ENCODE measurements at regions not wholly inside any gene's neighbourhood (a gene's known extent, or its start where the extent isn't known, plus 50 kb on each side); places are given as distances from the start of the nearest gene placed in this dataset.
"Not testable (repeated sequence)": the region's sequence is repeated elsewhere in the genome, so short reads cannot be mapped to it uniquely, and the experiment has no call there.

DNA sequence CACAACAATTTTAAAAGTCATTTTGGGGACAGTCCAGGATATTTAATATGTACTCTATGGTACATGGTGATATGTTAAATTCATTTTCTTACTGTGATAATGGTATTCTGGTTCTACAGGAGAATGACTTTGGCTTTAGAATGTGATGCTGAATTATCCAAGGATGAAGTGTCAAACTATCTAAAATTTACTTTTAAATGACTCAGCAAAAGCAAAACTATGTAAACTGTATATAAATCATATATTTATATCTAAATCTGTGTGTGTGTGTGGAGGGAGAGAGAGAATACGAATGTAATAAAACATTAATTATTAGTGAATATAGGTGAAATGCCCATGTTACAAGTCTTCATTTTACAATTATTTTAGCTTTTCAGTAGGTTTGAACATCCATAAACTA is 733.8 kb upstream of the CA10 start:
- no peak for DNase-seq (ENCODE audit: low spot score)

DNA sequence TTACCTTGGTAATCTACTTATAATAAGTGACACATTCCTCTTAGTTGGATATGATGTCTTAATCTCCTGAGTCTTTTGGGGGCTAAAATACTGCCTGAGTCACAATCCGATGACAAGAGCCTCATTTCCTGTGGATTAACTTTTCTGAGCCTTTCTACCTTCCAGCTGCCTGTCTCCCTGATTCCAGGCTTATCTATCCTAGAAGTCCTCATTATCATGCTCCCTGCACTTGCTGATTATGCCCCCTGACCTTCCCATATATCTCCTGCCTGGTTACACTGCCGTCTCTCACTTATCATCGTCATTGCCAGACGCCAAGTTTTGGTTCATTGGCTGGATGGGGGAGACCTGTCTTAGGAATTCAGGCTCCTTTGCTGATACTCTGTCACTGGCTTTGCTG is 727.4 kb upstream of the CA10 start:
- DNase-seq (ENCODE audit: low spot score), result no peak

DNA sequence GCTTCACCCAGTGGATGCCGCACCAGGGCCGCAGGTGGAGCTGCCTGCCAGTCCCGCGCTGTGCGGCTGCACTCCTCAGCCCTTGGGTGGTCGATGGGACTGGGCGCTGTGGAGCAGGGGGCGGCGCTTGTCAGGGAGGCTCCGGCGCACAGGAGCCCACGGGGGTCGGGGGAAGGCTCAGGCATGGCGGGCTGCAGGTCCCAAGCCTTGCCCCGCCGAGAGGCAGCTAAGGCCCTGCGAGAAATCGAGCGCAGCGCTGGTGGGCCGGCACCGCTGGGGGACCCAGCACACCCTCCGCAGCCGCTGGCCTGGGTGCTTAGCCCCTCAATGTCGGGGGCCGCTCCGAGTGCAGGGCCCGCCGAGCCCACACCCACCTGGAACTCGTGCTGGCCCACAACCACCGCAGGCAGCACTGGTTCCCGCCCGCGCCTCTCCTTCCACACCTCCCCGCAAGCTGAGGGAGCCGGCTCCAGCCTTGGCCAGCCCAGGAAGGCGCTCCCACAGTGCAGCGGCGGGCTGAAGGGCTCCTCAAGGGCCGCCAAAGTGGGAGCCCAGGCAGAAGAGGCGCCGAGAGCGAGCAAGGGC is 725.5 kb upstream of the CA10 start:
- DNase-seq (ENCODE audit: low spot score), result not testable (repeated sequence)

DNA sequence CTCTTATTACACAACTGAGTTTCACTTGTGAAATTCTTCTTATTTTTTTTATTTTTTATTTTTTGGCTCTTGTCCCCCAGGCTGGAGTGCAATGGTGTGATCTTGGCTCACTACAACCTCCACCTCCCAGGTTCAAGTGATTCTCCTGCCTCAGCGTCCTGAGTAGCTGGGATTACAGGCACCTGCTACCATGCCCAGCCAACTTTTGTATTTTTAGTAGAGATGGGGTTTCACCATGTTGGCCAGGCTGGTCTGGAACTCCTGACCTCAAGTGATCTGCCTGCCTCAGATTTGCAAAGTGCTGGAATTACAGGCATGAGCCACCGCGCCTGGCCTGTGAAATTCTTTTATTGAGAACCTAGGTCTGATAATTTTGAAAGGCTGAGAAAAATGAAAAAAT is 688.3 kb upstream of the CA10 start:
- not testable (repeated sequence) for DNase-seq (ENCODE audit: low spot score)

DNA sequence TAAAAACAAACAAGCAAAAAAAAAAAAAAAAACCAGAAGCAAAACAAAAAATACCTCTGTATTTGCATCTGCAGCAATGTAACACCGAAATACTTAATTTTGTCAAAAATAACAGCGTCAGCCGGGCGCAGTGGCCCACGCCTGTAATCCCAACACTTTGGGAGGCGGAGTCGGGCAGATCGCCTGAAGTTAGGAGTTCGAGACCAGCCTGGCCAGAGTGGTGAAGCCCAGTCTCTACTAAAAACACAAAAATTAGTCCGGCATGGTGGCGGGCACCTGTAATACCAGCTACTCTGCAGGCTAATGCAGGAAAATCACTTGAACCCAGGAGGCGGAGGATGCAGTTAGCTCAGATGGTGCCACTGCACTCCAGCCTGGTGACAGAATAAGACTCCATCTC is 683.5 kb upstream of the CA10 start:
- DNase-seq (ENCODE audit: low spot score), result no peak

DNA sequence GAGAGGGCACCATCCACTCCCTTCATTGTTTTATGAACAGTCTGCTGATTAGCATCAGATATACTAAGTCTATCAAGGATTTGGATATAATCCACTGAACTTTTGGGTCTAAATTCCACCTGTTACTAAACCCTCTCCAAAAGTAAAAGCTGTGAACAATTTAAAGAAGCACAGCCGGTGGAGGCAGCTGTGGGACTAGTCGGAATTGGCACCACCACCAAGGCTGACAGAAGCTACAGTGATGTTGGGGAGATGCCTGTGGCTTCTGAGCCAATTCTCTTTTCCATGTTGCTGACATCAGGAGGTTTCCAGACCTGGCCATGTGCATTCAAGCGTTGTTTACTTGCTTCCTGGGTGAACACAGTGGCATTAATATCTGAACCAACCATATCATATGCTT is 679.0 kb upstream of the CA10 start:
- DNase-seq (ENCODE audit: low spot score), result no peak

DNA sequence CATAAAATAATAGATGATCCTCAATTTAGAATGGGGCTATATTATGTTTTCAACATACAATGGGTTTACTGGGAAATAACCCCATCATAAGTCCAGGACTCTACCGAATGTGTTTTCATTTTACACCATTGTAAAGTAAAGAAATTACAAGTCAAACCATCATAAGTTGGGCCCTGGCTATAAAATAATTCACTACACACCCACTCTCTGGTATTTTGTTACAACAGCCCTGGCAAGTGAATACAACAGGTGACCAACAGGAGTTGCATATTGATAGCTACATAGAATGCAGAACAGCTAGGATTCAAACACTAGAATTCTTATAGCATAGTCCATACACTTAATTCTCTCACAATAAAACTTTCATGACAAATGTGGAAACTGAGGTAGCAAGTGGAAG is 673.0 kb upstream of the CA10 start:
- DNase-seq (ENCODE audit: low spot score), result no peak

DNA sequence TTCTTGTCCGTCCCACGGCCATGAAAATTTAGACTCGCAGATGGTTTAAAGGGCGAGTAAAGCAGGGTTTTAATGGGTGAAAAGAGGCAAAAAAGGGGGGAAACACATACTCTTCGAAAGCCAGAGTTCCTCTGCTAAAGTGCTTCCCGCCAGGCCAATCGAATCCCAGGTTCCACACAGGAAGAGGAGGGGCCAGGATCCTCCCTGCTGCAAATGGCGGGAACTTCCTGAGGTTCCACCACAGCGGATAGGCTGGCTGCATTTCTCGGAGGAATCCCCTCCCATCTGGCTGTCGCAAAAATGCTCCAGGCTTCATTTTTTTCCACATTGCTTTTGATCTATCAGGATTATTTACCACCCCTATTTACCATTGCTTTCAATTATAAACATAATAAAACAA is 670.1 kb upstream of the CA10 start:
- peak; percentile 31 for DNase-seq (ENCODE audit: low spot score)

DNA sequence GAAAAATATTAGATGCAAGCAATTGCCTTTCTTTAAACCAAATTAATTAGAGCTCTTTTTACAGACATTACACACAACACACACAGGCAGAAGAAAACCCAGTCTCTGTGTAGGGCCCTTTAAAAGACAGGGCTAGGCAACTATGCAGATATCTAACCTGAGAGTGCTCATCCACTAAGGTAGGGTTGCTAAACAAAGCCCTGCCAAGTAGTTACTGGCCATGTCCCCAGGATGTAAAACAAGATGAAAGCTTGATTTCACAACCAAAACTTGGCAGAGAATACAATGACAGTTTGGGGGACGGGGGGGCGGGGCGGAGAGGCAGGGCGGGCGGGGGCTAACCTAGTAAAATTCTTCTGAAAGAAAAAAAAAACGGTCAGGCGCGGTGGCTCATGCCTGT is 669.0 kb upstream of the CA10 start:
- no peak for DNase-seq (ENCODE audit: low spot score)

DNA sequence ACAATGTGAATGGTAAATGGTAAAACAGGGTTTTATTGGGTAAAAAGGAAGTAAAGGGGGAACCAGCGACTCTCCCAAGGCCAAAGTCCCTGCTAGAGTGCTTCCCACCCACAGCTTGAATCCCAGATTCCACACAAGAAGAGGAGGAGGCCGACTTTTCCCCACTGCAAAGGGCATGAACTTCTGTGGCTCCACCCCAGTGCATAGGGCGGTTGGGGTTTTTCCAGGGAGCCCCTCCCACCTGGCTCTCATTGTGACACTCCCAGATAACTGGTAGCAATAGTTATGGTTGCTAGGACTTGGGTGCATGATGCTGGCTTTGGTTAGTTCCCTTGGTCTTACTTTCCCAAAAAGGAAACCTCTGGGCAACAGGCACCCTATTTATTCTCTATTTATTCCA is 666.0 kb upstream of the CA10 start:
- DNase-seq (ENCODE audit: low spot score), result no peak

DNA sequence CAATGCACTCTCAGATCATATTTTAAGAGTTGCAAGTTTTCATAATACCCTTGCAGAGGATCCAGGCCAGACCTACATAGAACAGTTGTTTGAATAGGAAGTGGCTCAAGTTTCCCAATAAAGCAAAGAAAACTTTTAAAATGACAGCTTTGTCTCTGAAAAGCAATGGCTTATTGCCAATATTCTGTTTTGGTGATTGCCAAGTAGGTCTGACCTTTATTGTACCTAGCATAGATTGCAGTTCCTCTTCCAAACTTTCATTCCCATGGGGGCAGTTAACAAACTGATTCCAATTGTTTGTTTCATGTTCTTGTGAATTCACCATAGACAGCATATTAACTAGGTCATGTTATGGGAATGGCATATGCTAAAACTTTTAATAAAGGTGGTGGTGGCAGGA is 664.6 kb upstream of the CA10 start:
- peak; percentile 26 for DNase-seq (ENCODE audit: low spot score)

DNA sequence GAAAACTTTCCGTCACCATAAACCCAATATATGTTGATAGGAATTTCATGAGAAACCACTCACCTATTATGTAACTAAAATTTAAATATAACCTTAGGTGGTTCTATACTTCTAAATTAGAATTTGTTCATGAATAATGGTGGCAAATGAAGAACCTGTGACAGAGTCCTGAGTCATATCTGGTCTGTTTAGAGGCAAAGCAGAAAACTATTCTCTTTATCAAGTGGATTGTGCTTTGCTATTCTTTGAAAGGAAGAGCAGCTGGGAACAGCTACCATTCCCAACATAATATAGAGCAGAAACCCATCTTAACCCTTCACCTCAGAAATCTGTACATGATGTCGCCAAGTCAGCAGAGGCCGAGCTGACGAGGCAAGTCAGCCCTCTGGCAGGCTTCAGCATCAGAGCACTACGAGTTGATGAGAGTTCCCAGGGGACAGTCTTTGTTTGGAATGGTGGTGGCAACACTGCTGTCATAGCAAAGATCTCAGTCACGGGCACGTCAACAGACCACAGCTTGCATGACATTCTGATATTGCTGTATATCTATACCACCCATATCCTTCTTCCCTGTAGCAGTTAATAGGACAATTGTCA is 631.9 kb upstream of the CA10 start:
- no peak for DNase-seq (ENCODE audit: low spot score)

DNA sequence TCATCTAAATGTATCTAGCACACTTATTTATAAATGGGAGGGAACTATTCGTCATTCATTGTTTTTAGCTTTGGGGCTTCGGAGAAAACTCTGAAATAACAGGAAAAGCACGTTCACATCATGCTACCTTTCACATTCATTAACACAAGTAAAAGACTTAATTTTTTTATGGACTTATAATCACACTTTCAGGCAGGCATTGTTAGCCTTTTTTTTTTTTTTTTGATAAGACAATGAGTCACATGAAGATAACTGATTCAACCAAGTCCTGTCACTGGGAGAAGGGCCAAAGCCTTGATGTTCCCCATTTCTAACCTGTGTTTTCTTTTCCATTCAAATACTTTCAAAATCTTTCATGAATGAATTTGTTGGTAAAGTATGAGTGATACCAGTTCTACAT is 631.3 kb upstream of the CA10 start:
- DNase-seq (ENCODE audit: low spot score), result no peak

DNA sequence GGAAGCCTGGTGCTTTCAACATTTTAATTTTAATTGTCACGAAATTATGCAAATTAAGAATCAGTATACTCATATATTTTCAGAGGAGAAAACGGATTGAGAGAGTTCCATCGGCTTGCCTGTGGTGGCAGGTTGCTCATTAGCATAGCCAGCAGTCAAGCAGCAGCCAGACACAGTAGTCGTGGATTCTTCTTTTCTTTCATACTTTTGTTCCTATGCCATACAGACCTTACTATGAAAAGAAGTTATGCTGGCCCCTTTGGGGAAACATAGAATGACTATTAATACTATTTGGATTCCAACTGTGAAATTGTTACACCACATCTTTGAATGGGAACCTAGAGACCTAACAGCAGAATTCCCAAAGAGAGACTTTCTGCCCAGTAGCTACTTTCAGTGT is 617.7 kb upstream of the CA10 start:
- DNase-seq (ENCODE audit: low spot score), result no peak

DNA sequence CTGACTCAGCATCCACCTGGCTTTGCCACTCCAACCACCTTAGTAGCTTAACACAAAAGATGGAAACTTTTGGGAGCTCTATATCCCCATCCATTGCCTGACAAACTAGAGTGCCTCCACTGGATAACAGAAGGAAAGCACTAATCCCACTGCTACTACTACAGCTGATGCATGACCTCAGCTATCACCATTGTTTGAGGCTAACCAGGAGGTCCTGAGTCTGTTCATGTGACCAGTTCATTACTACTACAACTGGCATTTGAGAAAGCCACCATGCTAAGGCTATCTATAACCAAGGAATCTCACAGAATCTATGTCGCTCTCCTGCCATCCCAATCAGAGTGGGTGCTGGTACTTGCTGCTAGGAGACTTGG is 604.3 kb upstream of the CA10 start:
- DNase-seq (ENCODE audit: low spot score), result no peak

DNA sequence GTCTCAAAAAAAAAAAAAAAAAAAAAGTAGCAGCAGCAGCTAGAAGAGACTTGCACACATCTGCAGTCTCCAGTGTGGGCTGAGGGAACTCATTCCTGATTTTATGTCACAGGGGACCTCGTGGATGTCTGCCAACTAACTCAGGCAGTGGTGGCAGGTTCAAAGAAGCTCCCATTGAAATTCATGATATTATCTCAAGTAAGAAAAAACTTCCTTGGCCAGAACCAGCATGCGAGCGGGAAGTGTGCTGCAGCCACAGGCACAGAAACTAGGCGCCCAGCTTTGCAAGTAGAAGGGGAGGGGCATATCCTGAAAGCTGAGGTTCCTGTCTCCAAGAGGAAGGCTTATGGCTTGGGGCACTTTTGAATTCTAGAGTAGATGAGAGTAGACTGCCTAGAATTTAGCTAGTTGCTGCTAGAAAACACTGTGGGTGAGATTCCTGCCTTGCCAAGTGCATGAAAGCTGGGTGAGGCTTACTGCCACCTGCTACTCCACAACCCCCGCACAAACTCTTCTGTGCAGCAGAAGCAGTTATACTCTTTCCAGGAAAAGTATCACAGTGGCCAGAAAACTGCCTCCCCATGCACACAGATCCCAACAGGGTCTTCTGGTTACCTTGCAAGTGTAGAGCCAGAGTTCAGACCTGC is 603.8 kb upstream of the CA10 start:
- DNase-seq (ENCODE audit: low spot score), result no peak

DNA sequence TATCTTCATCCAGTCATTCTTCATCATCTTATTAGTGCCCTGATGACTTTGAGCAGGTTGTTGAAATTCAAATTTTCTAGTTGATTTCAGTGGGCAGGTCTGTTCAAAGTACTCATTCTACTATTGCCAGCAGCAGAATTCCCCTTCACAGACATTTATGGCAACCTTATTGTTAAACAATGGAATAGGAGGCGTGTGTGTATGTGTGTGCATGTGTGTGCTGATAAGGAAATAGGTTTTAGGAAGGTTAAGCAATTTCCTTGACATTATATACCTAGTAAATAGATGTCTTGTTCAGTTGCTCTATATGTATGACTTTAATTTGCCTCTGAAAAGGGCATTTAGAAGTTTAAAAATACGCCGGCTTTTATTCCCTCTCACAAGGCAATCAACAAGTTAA is 601.4 kb upstream of the CA10 start:
- no peak for DNase-seq (ENCODE audit: low spot score)

DNA sequence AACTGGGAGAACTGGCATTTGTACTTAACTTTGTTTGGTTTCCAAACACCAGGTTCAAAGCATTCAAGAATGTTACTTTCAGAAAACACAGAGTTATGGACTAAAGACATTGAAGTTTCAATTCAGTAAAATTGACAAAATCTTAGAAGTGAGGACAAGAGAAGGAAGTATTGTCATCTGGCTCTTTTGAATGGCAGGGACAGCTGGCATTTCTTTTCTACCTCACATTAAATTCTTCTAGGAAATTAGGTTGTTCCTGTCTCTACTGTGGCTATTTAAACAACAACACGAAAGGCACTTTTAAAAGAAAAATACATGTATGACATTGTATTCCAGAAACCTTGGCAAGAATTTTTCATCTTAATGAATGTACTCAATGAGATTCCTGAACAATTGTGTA is 600.0 kb upstream of the CA10 start:
- DNase-seq (ENCODE audit: low spot score), result no peak

DNA sequence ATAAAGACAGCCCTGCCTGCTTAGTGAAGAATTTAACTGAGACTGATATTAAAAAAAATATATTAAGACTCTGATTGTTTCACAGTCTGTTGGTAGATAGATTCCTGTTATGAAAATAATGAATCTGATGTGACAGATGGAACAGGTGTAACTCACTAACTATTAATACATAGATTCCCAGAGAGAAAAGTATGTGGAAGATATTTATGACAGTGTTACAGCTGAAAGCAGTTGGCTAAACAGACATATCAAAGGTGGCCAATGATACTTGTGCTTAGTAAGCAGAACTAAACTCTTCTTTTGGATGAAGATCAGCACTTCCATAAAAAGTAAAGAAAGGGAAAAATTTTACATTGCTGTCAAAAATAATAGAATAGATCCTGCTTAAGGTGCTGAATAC is 598.2 kb upstream of the CA10 start:
- no peak for DNase-seq (ENCODE audit: low spot score)

DNA sequence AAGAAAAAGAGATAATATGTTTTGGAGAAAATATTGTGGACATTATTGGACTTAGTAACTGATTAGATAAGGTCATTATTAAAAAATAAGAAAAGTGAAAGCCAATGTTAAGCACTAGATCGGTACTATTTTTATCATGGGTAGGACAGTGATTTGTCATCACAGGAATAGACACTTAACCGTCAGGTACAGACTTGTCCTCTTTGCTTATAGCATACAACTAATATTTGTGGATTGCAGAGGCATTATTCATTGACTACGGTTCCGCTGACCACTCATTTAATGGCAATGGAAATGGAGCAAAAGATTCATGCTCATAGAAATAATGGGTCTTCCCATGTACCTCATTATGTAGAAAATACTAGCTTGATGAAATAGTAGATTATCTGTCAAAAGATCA is 596.3 kb upstream of the CA10 start:
- no peak for DNase-seq (ENCODE audit: low spot score)

DNA sequence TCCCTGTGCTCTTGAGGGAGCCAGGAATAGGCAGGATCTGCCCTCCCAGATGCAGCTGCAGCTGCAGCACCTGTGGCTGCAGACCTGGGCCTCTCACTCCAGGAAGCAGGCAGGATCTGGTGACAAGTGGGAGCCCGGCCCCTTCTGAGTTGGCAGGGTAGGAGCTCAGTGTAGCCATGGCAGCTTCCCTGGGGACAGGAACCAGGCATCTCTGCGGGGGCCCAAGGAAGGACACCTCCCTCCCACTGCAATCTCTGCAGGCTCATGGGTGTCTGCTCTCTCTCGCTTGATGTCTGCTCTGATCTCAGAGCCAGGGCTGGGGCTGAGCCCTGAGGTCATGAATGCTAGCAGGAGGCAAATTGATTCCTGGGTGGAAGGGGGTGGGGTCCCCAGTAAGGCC is 592.5 kb upstream of the CA10 start:
- DNase-seq (ENCODE audit: low spot score), result no peak

DNA sequence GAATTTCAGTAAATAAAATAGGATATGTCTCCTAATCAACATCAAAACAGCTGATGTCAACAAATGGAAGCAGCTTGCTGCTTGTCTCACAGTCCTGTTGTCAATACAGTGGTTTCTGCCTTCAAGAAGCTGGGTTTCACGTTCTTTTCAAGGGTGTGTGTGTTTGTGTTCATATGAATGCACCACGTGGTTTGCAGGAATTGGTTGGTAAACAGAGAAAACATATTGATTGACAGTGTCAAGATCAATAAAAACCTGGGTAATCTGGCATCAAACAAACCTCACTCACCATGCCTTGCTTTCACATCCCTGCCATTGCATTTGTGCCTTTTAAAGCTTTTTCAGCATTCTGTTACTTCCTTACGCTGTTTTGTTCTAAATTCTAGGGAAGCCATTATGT is 585.7 kb upstream of the CA10 start:
- DNase-seq (ENCODE audit: low spot score), result no peak

DNA sequence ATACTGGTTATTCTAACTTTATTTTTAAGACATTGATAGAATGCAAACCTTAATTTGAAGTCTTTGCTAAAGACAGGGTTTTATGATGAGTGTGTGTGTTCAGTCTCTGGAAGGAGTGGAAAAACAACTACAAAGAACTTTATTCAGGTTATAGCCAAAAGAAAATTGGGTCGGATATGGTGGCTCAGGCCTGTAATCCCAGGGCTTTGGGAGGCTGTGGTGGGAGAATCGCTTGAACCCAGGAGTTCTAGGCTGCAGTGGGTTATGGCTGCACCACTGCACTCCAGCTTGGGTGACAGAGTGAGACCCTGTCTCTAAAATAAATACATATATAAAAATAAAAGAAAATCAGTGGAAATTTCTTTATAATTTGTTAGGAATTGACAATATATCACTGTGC is 581.5 kb upstream of the CA10 start:
- no peak for DNase-seq (ENCODE audit: low spot score)

DNA sequence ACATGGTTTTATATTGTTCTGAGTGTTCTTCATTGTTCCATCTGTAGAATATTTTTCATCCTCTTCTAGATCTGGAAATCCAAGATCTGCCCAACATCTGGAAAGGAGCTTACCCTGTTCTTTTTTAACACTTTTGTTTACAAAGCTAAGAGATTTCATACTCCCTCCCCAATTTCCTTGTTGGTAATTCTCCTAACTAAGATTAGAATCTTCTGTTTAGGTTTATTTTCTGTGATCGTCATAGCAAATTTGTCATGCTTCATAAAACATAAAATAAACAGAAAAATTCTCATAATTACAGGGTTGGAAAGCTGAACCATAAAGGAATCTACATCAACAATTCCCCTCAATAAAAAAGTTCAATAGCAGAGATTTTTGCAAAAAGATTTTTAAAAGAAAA is 580.3 kb upstream of the CA10 start:
- DNase-seq (ENCODE audit: low spot score), result no peak
